SK-N-SH treated with all-trans-retinoic acid at 6 μM for 48 hours (cell line): ENCODE measurements at regions not wholly inside any gene's neighbourhood (a gene's known extent, or its start where the extent isn't known, plus 50 kb on each side); places are given as distances from the start of the nearest gene placed in this dataset.

Source experiments
- ARNTL ChIP-seq: fragments of 450-650 bp; formaldehyde crosslinking; IDR thresholded peaks from 2 replicates; pipeline ENCODE4 v1.5.0; 2020; ENCODE audit warnings: low read depth, mild to moderate bottlenecking, moderate library complexity, borderline replicate concordance
- ISL1 ChIP-seq: fragments of 250-450 bp; sonication (Bioruptor Pico); IDR thresholded peaks from 2 replicates; pipeline ENCODE4 v2.1.2; 2022; ENCODE audit warnings: mild to moderate bottlenecking, moderate library complexity
- ZNF8 ChIP-seq: fragments of 450-650 bp; formaldehyde crosslinking; IDR thresholded peaks from 2 replicates; pipeline ENCODE4 v1.5.0; 2020; ENCODE audit warnings: mild to moderate bottlenecking, moderate library complexity

DNA sequence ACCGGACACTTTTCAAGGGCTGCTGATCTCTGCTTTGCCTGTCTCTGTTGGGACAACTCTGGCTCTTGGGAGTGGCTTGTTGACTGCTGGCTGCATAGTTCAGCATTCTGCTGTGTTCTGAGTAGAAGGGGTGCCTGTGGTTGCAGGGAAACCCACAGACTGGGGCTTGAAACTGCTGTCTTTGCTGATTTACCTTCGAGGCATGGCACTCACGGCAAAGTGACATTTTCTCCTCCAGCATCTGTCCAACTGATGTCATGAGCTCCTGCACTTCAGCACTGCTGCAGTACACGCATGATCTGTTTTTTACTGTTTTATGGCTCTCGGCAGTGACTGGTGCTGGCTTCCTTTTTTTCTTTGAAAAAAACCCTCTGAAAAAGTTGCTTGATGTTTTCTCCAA lies 69.2 kb downstream of the SPATA31D1 start:
- TF ChIP-seq ARNTL (CRISPR knock-in tag) (no peak), ZNF8 (CRISPR knock-in tag) (no peak), ISL1 (CRISPR knock-in tag) (no peak)
